ENCODE measurements at regions not wholly inside any gene's neighbourhood (a gene's known extent, or its start where the extent isn't known, plus 50 kb on each side); places are given as distances from the start of the nearest gene placed in this dataset.

GRCh38 chr4:36417146-36417545 lies 135.7 kb downstream of the DTHD1 start:
- Mint-ChIP-seq H3K4me1 (ENCODE audit: low read depth, unreplicated experiment) (no peaks in the 10 kb centered on the region), H3K4me3 (ENCODE audit: unreplicated experiment) (no peak overlapping the region), H3K27me3 (ENCODE audit: low read depth, unreplicated experiment) (peaks cover 5% of the 10 kb centered on the region), H3K9me3 (ENCODE audit: unreplicated experiment) (no peaks in the 10 kb centered on the region), H3K27ac (ENCODE audit: unreplicated experiment) (no peak overlapping the region), H3K36me3 (ENCODE audit: low read depth, unreplicated experiment) (no peaks in the 10 kb centered on the region)
- no peaks in the 10 kb centered on the region for H3K9me3 ChIP-seq (ENCODE audit: insufficient read depth, low read depth, low read length)
- H3K36me3 ChIP-seq (ENCODE audit: insufficient read depth, low read length) = no peaks in the 10 kb centered on the region
- H2AFZ ChIP-seq (ENCODE audit: low read depth, low read length) = no peak overlapping the region
- H3K27me3 ChIP-seq (ENCODE audit: insufficient read depth, low read length) = no peaks in the 10 kb centered on the region
- H3K9ac ChIP-seq (ENCODE audit: low read length) = no peak overlapping the region
- no peaks in the 10 kb centered on the region for H3K4me1 ChIP-seq (ENCODE audit: insufficient read depth, low read length)
- FAIRE-seq (no peak), DNase-seq (ENCODE audit: low read depth) (no peak)
- H3K4me3 ChIP-seq (ENCODE audit: insufficient read depth, low read depth, low read length) = no peak overlapping the region
- H4K20me1 ChIP-seq (ENCODE audit: insufficient read depth, low read length) = no peaks in the 10 kb centered on the region
- H3K79me2 ChIP-seq (ENCODE audit: insufficient read depth, low read length) = no peaks in the 10 kb centered on the region
- TF ChIP-seq CTCF (IDR thresholded peaks at IDR 0.05; ENCODE audit: insufficient read depth, low read depth, low read length) (no peak), EZH2 (IDR thresholded peaks at IDR 0.05; ENCODE audit: insufficient read depth, low read length) (no peak)
- H3K4me2 ChIP-seq (ENCODE audit: low read length) = no peak overlapping the region
- no peak overlapping the region for H3K27ac ChIP-seq (ENCODE audit: low read depth, low read length)

GRCh38 chr4:36420111-36420679 lies 138.8 kb downstream of the DTHD1 start:
- H3K4me1 Mint-ChIP-seq (ENCODE audit: low read depth, unreplicated experiment) = no peaks in the 10 kb centered on the region
- no peaks in the 10 kb centered on the region for H3K36me3 Mint-ChIP-seq (ENCODE audit: low read depth, unreplicated experiment)
- H3K27ac Mint-ChIP-seq (ENCODE audit: unreplicated experiment) = no peak overlapping the region
- Histone ChIP-seq H3K36me3 (ENCODE audit: insufficient read depth, low read length) (no peaks in the 10 kb centered on the region), H2AFZ (ENCODE audit: low read depth, low read length) (no peak overlapping the region), H3K79me2 (ENCODE audit: insufficient read depth, low read length) (no peaks in the 10 kb centered on the region), H3K4me2 (ENCODE audit: low read length) (no peak overlapping the region), H4K20me1 (ENCODE audit: insufficient read depth, low read length) (no peaks in the 10 kb centered on the region), H3K27me3 (ENCODE audit: insufficient read depth, low read length) (no peaks in the 10 kb centered on the region), H3K4me3 (ENCODE audit: insufficient read depth, low read depth, low read length) (no peak overlapping the region), H3K27ac (ENCODE audit: low read depth, low read length) (no peak overlapping the region), H3K4me1 (ENCODE audit: insufficient read depth, low read length) (no peaks in the 10 kb centered on the region), H3K9me3 (ENCODE audit: insufficient read depth, low read depth, low read length) (no peaks in the 10 kb centered on the region), H3K9ac (ENCODE audit: low read length) (no peak overlapping the region)
- H3K27me3 Mint-ChIP-seq (ENCODE audit: low read depth, unreplicated experiment) = peaks cover 5% of the 10 kb centered on the region
- TF ChIP-seq EZH2 (IDR thresholded peaks at IDR 0.05; ENCODE audit: insufficient read depth, low read length) = no peak
- no peak for TF ChIP-seq CTCF (IDR thresholded peaks at IDR 0.05; ENCODE audit: insufficient read depth, low read depth, low read length)
- no peak overlapping the region for H3K4me3 Mint-ChIP-seq (ENCODE audit: unreplicated experiment)
- H3K9me3 Mint-ChIP-seq (ENCODE audit: unreplicated experiment) = no peaks in the 10 kb centered on the region
- FAIRE-seq (no peak), DNase-seq (ENCODE audit: low read depth) (no peak)

GRCh38 chr4:36422607-36423006 lies 141.2 kb downstream of the DTHD1 start:
- no peak for FAIRE-seq
- Mint-ChIP-seq H3K4me3 (ENCODE audit: unreplicated experiment) (no peak overlapping the region), H3K4me1 (ENCODE audit: low read depth, unreplicated experiment) (no peaks in the 10 kb centered on the region), H3K9me3 (ENCODE audit: unreplicated experiment) (no peaks in the 10 kb centered on the region), H3K36me3 (ENCODE audit: low read depth, unreplicated experiment) (no peaks in the 10 kb centered on the region), H3K27ac (ENCODE audit: unreplicated experiment) (no peak overlapping the region), H3K27me3 (ENCODE audit: low read depth, unreplicated experiment) (peaks cover 5% of the 10 kb centered on the region)
- no peaks in the 10 kb centered on the region for H4K20me1 ChIP-seq (ENCODE audit: insufficient read depth, low read length)
- H3K4me3 ChIP-seq (ENCODE audit: insufficient read depth, low read depth, low read length) = no peak overlapping the region
- no peak for TF ChIP-seq EZH2 (IDR thresholded peaks at IDR 0.05; ENCODE audit: insufficient read depth, low read length)
- no peak for TF ChIP-seq CTCF (IDR thresholded peaks at IDR 0.05; ENCODE audit: insufficient read depth, low read depth, low read length)
- no peaks in the 10 kb centered on the region for H3K79me2 ChIP-seq (ENCODE audit: insufficient read depth, low read length)
- no peak overlapping the region for H3K27ac ChIP-seq (ENCODE audit: low read depth, low read length)
- peaks cover 4% of the 10 kb centered on the region for H3K9me3 ChIP-seq (ENCODE audit: insufficient read depth, low read depth, low read length)
- no peaks in the 10 kb centered on the region for H3K36me3 ChIP-seq (ENCODE audit: insufficient read depth, low read length)
- no peak overlapping the region for H3K9ac ChIP-seq (ENCODE audit: low read length)
- no peak overlapping the region for H3K4me2 ChIP-seq (ENCODE audit: low read length)
- H2AFZ ChIP-seq (ENCODE audit: low read depth, low read length) = no peak overlapping the region
- no peak for DNase-seq (ENCODE audit: low read depth)
- H3K4me1 ChIP-seq (ENCODE audit: insufficient read depth, low read length) = no peaks in the 10 kb centered on the region
- no peaks in the 10 kb centered on the region for H3K27me3 ChIP-seq (ENCODE audit: insufficient read depth, low read length)
